DMS53 (cell line): ENCODE measurements at regions not wholly inside any gene's neighbourhood (a gene's known extent, or its start where the extent isn't known, plus 50 kb on each side); places are given as distances from the start of the nearest gene placed in this dataset.
A peak's percentile ranks its signal among the peaks of the same experiment; 100 is the strongest.

ENCODE experiments used
- DNase-seq: peaks from one replicate; lab custom pipeline; 2025; lab: John Stamatoyannopoulos, UW

DNA sequence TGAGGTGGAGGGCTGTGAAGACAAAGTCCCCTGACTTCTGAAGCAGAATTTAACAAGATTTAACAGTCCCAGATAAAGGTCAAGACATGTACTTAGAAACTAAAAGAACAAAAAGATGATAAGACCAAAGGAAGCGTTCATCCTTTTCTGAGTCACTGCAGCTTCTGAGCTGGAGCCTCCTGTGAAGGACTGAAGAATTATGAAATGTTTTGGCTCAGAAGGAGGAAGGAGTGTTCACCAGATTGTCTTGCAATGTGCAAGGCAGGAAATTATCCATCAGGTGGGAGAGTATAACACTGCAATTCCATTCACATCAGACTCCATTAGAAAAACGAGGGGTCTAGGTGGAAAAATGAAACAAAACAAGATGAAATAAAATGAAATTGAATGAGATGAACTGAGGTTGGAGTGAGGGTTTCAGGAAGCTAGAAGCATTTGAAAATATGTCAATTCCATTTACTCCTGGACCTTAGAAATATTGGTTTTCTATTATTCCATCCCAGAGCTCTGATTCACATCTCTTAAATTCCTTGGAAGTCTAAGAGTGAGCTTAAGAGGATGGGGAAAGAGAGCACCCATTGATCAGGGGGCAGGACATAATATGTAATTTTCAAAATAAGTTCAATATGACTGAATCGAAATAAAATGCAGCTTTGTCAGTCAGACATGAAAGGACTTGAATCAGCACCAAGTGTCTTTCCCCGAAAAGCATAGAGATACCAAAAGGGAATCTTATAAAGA is 186.1 kb upstream of the LNX1 start:
- DNase-seq = no peak

DNA sequence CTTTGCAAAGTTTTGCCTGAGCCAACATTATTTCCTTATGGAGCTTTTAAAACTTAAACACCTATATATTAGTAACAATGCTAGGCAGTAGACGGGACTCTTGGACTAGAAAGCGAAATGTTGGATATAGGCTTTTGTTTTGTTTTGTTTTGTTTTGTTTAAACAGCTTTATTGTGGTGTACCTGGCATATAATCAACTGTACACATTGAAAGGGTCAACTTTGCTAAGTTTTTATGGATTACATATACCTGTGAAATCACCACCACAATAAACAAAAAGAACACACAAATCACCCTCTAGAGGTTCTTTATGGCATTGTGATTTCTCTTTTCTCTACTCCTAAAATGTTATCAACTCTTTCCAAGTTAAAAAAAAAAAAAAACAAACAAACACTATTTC is 184.9 kb upstream of the LNX1 start:
- DNase-seq = no peak

DNA sequence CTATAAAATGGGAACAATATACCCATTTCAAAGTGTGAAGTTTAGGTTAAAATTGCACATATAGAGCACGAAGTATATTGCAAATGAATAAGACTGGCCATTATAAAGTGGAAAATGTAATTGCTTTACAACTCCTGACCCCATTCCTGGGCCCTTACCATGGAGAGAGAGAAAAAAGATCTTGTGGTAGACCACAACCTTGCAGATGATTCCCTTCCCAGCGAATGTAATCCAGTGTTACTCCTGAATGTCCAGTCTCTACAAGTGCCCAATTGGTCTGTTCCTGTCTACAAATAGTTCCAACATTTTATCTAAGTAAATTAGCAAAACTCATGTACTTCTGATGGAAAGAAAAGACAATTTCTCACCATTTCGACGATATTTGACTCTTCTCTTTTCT is 184.1 kb upstream of the LNX1 start:
- DNase-seq = no peak

DNA sequence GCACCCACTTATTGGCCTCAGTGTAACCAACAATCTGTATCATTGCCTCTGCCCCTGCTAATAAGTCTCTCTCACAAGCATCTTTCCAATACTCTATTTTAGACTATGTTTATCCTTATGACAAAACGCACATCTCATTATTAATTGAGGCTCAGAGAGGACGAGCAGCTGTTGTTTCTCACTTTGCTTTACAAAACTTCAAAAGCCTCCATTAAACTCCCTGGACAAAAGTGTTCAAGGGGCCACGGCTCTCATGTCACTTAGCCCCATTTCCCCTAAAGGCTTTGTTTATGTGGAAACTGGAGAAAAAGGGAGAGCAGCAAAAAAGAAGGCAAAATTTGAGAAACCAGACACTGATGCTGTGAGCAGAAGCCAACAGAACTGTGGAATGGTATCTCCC is 180.0 kb upstream of the LNX1 start:
- DNase-seq = no peak

DNA sequence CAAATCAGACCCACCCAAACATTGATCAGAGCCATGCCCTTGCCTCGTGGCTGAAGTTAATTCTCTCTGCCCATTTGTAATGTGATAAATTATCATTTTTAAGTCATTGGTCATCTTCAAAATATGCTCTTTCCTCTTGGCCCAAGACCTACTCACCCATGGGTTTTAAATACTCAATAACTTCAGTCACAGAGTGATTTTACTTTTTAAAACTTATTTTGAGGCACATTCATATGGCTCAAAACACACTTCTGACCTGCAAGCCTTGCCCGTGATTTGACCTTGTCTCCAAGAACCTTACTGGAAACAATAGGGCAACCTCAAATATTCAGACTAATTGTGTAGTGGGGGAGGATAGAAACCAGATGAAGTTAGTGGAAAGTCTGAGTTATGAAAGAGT is 176.2 kb upstream of the LNX1 start:
- no peak for DNase-seq

DNA sequence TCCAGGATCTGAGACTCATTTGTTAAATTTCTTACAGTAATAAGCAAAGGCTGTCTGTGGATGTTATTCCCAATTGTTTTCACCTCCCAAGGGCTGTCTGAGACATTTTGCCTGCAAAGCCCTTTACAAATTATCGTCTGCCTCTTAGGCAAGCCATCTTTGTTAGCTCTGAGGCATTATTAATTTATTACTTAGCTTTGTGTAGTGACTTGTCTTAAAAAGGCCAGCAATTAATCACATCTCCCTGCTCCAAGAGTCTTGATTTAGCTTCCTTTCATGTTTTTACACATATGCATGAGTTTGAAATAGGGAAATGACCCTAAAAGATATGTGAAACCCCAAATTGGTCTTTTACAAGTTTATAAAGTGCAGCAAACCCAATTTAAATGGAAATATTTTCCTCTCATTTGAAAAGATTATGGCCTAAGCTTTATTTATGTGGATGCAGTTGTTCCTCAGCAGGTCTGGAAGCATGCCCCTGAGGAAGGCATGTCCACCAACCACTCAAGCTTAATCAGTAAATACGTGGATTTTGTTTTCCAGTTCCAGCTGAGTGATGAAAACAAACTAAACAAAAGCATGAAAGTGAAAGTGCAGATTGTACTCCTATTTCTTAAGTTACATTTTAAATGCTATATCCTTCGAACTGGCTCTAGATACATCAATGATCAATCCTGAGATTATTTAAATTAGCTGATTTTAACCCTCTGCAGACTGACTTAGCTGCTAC is 173.6 kb upstream of the LNX1 start:
- DNase-seq = peak; percentile 16

DNA sequence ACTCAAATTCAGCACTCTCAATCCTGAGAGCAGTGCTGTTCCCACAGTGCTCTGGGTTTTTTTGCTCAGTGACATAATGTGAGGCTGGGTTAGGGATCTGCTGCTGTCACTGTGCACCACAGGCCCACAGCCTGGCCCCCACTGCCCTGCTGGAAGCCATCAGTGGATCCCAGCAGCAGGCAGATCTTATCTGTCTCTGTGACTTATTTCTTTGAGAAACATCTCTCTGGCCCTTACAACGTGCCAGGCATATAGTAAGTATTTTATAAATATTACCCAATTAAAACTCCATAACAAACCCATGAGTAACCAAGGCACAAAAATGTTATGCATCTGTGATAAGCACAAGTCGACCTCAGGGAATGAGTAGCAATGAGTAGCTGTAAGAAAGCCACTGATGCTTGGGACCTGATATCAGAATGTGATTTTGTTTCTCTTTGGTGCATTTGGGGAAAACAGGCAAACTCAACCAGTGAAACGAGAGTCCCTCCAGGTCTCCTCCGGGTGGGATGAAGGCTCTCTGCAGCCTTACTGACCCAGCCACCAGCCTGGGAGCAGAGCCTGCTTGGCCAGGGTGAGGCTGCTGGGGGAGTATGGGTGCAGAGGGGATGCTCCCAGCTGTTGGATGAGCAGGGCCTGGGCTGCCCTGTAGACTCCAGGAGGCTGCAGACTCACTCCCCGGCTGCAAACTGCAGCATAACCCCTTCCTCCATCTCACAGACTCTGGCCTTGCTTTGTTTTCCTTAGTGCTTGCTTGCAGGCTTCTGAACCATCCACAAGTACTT is 172.7 kb upstream of the LNX1 start:
- DNase-seq = no peak

DNA sequence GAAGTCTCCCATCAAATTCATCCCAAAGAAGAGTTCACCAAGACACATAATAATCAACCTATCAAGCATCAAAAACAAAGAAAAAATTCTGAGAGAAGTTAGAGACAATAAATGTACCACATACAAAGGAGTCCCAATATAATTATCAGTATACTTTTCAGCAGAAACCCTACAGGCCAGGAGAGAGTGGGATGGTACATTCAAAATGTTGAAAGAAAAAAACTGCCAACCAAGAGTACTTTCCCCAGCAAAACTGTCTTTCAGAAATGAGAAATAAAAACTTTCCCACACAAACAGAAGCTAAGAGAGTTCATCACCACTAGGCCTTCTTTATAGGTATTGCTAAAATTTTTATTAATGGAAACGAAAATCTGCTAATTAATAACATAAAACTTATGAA is 164.4 kb upstream of the LNX1 start:
- no peak for DNase-seq

DNA sequence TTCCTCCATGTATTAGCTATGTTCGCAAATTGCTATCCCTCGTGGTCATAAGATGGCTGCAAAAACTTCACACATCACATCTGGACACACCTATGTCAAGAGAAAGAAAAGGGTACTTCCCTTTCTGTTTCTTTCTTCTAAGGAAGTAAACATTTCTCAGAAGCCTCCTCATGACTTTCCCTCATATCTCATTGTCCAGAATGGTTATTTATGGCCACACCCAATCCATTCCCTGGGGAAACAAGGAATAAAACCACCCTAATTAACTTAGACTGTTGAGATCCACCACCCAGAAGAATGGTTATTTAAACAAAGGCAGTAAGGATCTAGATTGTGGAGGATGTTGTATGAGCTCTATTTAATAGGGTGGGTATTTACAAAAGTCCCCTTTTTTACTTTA is 160.8 kb upstream of the LNX1 start:
- no peak for DNase-seq

DNA sequence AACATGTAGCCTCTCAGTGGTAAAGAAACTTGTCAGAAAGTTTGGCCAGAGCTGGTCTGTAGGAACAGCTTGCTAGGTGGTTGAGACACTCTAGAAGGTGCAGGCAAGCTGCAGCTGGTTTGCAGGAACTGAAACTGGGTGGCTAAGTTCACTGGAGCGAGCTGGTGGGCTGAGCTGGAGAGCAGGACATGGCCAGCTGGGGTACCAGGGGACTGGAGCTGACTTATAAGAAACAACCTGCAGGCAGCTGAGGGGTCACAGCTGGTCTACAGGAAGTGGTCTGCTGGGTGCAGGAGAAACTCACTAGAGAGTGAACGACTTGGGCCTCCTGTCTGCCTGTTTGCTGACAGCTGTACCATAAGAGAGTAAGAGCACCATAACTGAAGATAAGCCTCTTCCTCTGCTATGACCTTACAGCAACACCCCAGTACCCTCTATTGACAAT is 157.1 kb upstream of the LNX1 start:
- DNase-seq = no peak

DNA sequence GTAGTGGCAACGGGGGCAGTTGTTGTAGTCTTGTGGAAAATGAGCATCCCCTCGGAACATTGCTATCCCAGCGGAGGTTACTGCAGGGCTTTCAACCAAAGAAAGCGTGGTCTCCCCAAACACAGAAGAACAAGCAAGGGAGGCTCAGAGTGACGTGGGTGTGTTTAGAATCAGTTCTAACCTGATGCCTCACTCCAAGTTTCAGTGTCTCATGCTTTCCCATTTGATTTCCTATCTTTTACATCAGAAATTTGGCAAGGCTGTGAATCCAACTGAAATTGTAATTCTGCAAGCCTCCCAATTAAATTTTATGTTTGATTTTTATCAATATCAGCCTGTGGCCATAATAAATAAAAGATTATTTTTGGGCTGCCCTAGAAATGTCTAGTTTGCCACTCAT is 156.1 kb upstream of the LNX1 start:
- no peak for DNase-seq

DNA sequence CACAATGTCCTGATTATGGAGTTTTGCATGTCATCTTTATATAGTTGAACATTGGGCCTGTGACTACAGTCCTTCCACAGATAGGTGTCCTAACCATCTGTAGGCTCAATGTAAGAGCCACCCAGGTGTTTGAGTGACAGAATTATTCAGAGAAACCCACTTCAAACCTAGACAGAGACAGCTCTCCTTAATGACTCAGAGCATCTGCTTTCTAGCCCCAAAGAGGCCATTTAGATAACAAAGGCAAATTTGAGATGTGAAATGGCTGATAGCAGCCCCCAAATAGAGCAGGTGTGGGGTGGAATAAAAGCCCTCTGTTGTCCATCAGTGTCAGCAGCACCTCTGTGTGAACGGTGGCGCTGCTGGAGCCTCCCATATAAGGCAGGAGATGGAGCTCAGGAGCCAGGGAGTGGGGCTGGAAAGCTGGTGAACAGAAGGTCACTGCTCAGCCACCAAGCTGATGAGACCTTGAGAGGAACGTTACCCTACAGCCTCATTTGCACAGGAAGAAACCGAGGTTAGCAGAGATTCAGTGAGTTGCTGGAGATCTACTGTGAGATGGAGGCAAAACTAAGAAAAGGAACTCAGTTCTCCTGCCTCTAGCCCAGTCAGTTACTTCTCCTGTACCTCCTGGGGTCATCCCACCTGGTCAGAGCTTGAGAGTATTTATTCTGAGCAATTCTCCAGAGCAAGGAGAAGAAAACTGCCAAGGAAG is 153.3 kb upstream of the LNX1 start:
- DNase-seq = peak; percentile 75

DNA sequence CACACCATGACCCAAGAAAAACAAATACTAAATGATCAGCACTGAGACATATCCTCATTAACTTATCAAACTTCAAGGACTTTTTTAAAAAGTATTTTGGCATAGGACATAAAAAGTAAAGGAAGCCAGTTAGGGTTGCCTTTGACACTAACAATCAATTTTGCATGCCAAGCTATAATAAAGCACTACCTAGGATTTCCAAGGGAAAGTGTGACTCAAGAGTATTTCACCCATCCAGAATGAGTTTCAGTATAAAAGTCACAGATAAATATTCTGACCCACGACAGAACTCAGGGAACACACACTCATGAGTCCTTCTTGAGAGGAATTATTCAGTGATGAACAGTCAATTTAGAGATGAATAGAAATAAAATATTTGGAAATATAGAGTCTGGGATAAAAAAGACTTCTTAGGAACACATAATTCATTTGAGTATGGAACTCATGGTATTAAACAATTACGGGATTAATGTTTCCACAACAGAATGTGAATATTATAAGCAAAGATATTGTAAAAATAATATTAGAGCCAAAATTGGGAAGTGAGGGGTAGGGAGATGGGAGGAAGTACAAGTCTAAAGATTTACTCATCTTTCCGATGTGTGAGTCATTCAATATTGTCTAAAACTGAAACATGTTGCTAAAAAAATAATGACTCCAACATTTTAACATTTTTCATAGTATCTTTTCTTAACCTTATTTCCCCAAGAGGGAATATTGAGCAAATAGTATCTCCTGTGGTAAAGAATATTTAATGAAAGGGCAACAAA is 143.5 kb upstream of the LNX1 start:
- no peak for DNase-seq

DNA sequence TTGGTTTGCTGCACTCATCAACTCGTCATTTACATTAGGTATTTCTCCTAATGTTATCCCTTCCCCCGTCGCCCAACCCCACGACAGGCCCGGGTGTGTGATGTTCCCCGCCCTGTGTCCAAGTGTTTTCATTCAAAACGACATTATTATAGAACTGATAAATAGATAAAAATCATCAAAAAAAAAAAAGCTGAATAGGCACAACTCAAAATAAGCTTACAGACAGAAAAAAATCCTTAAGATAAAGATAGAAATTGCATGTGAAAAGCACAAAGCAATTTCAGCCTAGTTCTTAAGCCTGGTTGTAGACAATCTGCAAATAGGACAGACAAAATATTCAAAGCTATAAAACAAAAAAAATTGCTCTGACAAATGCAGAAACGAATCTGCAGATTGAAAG is 142.9 kb upstream of the LNX1 start:
- DNase-seq = no peak

DNA sequence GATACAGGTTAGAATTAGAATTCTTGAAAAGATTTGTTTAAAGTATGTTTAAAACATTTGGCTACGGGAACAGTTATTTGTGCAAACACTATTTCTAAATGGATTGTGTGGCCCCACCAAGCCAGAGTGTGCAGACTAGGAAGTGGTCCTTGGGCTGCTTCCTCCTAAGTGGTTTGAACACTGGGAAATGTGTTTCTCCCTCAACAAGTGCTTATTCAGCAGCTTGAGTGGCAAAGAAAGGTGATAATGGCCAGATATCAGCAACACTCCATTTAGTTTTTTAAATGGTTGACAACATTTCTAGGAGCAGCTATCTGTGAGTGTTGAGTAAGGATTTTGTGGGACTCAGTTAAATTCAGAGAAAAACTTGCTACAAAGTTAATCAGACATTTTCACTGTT is 141.4 kb upstream of the LNX1 start:
- DNase-seq = no peak

DNA sequence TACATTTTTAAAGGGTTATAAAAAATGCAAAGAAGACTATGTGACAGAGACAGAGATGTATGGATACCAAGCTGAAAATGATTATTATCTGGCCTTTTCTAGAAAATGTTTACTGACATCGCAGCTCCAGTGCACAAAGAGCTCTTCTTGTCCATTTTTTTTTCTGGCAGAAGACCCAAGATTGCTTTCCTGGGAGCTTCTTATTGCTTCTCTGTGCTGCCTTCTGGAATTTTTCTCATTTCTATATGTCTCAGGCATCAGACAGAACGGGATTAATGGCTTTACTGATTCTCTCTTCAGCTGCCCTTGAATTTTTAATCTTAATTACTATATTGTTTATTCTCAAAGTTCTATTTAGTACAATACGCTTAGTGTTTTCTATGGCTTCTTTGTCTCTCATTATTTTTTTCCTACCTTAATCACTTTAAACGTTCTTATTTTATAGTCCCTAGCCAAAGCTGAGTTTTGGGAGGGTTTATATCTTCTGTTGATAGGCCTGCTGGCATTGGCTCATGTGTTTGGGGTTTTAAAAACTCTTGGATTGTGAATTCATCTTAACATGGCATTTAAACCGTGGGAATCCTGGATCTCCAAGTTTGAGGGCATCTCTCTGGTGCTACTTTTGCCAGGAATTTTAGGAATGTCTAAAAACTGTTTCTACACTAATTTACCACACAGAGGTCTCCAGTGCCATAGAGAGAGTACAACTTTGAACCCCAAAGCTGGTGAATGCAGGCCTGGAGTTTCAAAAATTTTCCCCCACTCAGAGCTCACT is 138.9 kb upstream of the LNX1 start:
- no peak for DNase-seq

DNA sequence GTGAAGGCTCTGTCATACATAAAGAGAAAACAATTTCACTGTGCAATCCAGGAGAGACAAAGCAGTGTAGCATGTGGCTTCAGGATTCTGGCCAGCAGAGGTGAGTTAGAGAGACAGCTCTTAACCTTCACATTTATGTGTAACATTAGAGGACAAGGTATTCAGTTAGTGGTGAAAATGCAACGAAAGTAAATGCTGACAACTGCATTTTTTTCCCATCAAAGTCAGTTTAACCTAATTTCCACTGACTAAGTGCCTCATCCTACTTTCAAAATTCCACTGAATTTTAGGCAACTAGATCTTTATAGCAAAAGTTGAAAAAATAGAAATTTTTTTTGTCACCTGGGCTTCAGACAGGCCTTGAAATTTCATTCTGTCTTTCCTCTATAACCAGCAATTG is 130.8 kb upstream of the LNX1 start:
- no peak for DNase-seq

DNA sequence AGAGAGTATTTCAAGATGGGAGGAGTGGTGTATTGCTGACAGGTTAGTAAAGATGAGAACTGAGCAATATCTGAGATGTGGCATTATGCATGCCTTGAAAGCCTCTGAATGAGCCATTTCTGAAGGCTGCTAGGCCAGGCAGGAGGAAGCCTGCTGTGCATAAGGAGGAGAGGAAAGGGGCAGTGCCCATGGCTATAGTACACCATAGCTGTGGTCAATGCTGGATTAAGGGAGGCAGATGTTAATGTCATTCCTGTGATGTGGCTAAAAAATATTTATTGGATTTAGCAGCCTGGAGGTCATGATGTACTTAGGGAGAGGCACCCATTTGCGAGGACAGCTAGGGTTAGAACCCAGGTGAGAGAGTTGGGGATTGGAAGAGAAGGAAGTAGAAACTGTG is 130.0 kb upstream of the LNX1 start:
- DNase-seq = no peak

DNA sequence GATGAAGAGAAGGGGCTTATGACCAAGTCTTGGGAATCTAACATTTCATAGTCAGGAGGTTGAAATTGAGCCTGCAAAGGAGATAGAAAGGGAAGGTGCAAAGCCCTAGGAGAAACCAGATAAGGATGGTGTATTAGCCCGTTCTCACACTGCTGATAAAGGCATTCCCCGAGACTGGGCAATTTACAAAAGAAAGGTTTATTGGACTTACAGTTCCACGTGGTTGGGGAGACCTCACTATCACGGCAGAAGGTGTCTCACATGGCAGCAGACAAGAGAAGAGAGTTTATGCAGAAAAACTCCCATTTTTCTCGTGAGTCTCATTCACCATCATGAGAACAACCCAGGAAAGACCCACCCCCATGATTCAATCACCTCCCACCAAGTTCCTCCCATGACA is 129.5 kb upstream of the LNX1 start:
- no peak for DNase-seq

DNA sequence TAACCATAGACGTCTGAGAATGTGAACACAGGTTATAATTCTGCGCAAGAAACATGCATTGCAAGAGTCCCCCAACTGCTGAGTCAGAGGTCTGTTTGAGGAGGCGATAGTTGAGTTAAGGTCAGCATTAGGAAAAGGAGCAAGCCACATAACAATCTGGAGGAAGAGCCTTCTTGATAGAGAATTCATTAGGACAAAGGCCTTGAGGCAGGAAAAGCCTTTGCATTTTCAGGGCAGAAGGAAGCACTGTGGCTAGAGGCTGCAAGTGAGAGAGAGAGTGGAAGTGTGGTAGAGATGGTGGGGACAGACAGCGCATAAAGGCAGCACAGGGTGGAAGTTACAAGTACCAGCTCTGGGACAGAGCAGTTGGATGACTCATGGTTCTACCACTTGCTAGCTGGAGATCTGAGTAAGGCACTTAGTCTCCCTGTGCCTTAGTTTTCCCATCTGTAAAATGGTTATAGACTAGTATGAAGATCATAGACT is 125.8 kb upstream of the LNX1 start:
- DNase-seq = peak; percentile 4
